ENCODE measurements at regions not wholly inside any gene's neighbourhood (a gene's known extent, or its start where the extent isn't known, plus 50 kb on each side); places are given as distances from the start of the nearest gene placed in this dataset.

- no peaks in the 10 kb centered on the region for H3K36me3 ChIP-seq (ENCODE audit: insufficient read depth, low read length)
- no peaks in the 10 kb centered on the region for H3F3A ChIP-seq (ENCODE audit: insufficient read depth, low read length, poor library complexity, severe bottlenecking)
- H3K9me2 ChIP-seq (ENCODE audit: insufficient read depth, low read length), result no peaks in the 10 kb centered on the region
- no peak overlapping the region for H2AFZ ChIP-seq (ENCODE audit: low read depth, low read length)
- H3K9ac ChIP-seq (ENCODE audit: low read length), result no peak overlapping the region
- H3K27me3 ChIP-seq (ENCODE audit: insufficient read depth, low read depth, low read length), result no peaks in the 10 kb centered on the region
- TF ChIP-seq EP300 (conservative IDR thresholded peaks at IDR 0.05; ENCODE audit: poor library complexity, severe bottlenecking), result no peak
- no peak for TF ChIP-seq RAD21 (conservative IDR thresholded peaks at IDR 0.05)
- TF ChIP-seq EZH2 (IDR thresholded peaks at IDR 0.05; ENCODE audit: borderline replicate concordance, insufficient read depth, low read length, poor library complexity, severe bottlenecking), result no peak
- no peak for TF ChIP-seq POLR2AphosphoS5 (IDR thresholded peaks at IDR 0.05)
- TF ChIP-seq, protein P1, sequence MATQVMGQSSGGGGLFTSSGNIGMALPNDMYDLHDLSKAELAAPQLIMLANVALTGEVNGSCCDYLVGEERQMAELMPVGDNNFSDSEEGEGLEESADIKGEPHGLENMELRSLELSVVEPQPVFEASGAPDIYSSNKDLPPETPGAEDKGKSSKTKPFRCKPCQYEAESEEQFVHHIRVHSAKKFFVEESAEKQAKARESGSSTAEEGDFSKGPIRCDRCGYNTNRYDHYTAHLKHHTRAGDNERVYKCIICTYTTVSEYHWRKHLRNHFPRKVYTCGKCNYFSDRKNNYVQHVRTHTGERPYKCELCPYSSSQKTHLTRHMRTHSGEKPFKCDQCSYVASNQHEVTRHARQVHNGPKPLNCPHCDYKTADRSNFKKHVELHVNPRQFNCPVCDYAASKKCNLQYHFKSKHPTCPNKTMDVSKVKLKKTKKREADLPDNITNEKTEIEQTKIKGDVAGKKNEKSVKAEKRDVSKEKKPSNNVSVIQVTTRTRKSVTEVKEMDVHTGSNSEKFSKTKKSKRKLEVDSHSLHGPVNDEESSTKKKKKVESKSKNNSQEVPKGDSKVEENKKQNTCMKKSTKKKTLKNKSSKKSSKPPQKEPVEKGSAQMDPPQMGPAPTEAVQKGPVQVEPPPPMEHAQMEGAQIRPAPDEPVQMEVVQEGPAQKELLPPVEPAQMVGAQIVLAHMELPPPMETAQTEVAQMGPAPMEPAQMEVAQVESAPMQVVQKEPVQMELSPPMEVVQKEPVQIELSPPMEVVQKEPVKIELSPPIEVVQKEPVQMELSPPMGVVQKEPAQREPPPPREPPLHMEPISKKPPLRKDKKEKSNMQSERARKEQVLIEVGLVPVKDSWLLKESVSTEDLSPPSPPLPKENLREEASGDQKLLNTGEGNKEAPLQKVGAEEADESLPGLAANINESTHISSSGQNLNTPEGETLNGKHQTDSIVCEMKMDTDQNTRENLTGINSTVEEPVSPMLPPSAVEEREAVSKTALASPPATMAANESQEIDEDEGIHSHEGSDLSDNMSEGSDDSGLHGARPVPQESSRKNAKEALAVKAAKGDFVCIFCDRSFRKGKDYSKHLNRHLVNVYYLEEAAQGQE (IDR thresholded peaks at IDR 0.05; ENCODE audit: borderline replicate concordance), result no peak
- TF ChIP-seq MXI1 (conservative IDR thresholded peaks at IDR 0.05; ENCODE audit: poor library complexity, severe bottlenecking), result no peak
- TF ChIP-seq TAF1 (IDR thresholded peaks at IDR 0.05; ENCODE audit: low read depth), result no peak
- no peak for TF ChIP-seq SMC3 (conservative IDR thresholded peaks at IDR 0.05; ENCODE audit: poor library complexity)
- TF ChIP-seq CTCF (IDR thresholded peaks at IDR 0.05; ENCODE audit: poor library complexity, severe bottlenecking), result no peak
- H3K4me3 ChIP-seq (ENCODE audit: low read length), result no peak overlapping the region
- no peaks in the 10 kb centered on the region for H3K79me2 ChIP-seq (replicated peaks; ENCODE audit: insufficient read depth, low read length)
- no peak overlapping the region for H3K4me2 ChIP-seq (ENCODE audit: low read length)
- no peaks in the 10 kb centered on the region for H4K20me1 ChIP-seq (ENCODE audit: insufficient read depth)
- H3K9me3 ChIP-seq (ENCODE audit: low read length), result no peaks in the 10 kb centered on the region
- no peak overlapping the region for H3K27ac ChIP-seq (ENCODE audit: low read length)
Observed at GRCh38 chr5:142408981-142409481, 84.2 kb upstream of the SPRY4 start.

DNA sequence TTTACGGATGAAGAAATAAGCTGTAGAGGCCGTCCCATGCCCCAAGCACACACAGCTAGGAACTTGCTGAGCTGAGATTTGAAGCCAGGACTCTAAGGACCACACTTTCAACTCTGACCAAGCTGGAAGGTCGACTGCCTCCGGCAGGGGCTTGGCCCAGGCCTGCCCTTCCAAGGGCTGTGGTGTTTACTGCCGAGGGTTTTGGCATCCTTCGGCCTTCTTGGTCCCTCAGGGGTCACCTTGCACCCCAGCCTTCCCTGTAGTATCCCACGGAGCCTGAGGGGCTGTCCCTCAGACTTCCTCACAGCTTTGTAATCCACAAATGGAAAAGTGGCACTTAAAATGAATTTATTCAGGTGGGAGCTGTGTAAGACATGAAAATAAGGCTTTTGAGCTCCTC lies 83.7 kb upstream of the SPRY4 start:
- Histone ChIP-seq H3K79me2 (replicated peaks; ENCODE audit: insufficient read depth, low read length) (no peaks in the 10 kb centered on the region), H3K9me3 (ENCODE audit: low read length) (no peaks in the 10 kb centered on the region), H3K9ac (ENCODE audit: low read length) (no peak overlapping the region), H3K4me2 (ENCODE audit: low read length) (no peak overlapping the region), H3F3A (ENCODE audit: insufficient read depth, low read length, poor library complexity, severe bottlenecking) (no peaks in the 10 kb centered on the region), H2AFZ (ENCODE audit: low read depth, low read length) (no peak overlapping the region), H3K9me2 (ENCODE audit: insufficient read depth, low read length) (no peaks in the 10 kb centered on the region), H3K27ac (ENCODE audit: low read length) (no peak overlapping the region), H3K36me3 (ENCODE audit: insufficient read depth, low read length) (no peaks in the 10 kb centered on the region), H4K20me1 (ENCODE audit: insufficient read depth) (no peaks in the 10 kb centered on the region), H3K27me3 (ENCODE audit: insufficient read depth, low read depth, low read length) (no peaks in the 10 kb centered on the region), H3K4me3 (ENCODE audit: low read length) (no peak overlapping the region)
- no peak for TF ChIP-seq MXI1 (conservative IDR thresholded peaks at IDR 0.05; ENCODE audit: poor library complexity, severe bottlenecking)
- TF ChIP-seq CTCF (IDR thresholded peaks at IDR 0.05; ENCODE audit: poor library complexity, severe bottlenecking), result no peak
- no peak for TF ChIP-seq TAF1 (IDR thresholded peaks at IDR 0.05; ENCODE audit: low read depth)
- no peak for TF ChIP-seq EP300 (conservative IDR thresholded peaks at IDR 0.05; ENCODE audit: poor library complexity, severe bottlenecking)
- no peak for TF ChIP-seq SMC3 (conservative IDR thresholded peaks at IDR 0.05; ENCODE audit: poor library complexity)
- TF ChIP-seq, protein P1 (IDR thresholded peaks at IDR 0.05; ENCODE audit: borderline replicate concordance), result no peak
- no peak for TF ChIP-seq EZH2 (IDR thresholded peaks at IDR 0.05; ENCODE audit: borderline replicate concordance, insufficient read depth, low read length, poor library complexity, severe bottlenecking)
- no peak for TF ChIP-seq RAD21 (conservative IDR thresholded peaks at IDR 0.05)
- TF ChIP-seq POLR2AphosphoS5 (IDR thresholded peaks at IDR 0.05), result no peak

All from neural cell (in vitro differentiated cells).